PC-3 (cell line): ENCODE measurements at regions not wholly inside any gene's neighbourhood (a gene's known extent, or its start where the extent isn't known, plus 50 kb on each side); places are given as distances from the start of the nearest gene placed in this dataset.

Experiments used
- EZH2 ChIP-seq: fragments of 300-600 bp; sonication (generic); IDR thresholded peaks from one replicate; pipeline ENCODE4 v1.6.1; 2017; ENCODE audit warnings: antibody characterized with exemption, mild to moderate bottlenecking, low read length; ENCODE audit not compliant: unreplicated experiment
- EZH2phosphoT487 ChIP-seq: fragments of 300-600 bp; sonication (generic); IDR thresholded peaks from 2 replicates; pipeline ENCODE4 v1.6.1; 2018; ENCODE audit warnings: mild to moderate bottlenecking, antibody characterized with exemption, low read length, borderline replicate concordance
- TF ChIP-seq, protein P1 (sequence below): fragments of 300-600 bp; sonication (generic); conservative IDR thresholded peaks from 2 replicates; pipeline ENCODE4 v1.5.1; 2017; ENCODE audit warnings: antibody characterized with exemption, low read depth, mild to moderate bottlenecking, low read length

DNA sequence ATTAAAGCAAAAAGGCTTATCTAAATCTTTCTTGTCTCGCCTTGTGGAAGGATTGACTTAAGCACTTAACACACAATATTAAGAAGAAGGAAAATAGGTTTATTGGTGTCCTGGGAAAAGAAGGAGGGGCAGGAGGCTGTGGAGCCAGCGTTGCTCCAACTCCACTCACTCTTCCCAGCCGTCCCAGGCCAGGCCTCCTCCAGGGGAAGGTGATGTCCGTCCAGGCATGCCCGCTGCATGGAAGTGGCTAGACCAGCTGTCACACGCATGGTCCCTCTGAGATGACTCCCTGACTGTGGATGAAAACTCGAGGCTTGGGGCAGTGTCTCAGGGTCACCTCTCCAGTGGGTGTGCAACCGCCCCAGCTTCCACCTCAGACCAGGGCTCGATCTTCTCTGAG is 281.1 kb downstream of the GALR1 start:
- TF ChIP-seq, protein P1, sequence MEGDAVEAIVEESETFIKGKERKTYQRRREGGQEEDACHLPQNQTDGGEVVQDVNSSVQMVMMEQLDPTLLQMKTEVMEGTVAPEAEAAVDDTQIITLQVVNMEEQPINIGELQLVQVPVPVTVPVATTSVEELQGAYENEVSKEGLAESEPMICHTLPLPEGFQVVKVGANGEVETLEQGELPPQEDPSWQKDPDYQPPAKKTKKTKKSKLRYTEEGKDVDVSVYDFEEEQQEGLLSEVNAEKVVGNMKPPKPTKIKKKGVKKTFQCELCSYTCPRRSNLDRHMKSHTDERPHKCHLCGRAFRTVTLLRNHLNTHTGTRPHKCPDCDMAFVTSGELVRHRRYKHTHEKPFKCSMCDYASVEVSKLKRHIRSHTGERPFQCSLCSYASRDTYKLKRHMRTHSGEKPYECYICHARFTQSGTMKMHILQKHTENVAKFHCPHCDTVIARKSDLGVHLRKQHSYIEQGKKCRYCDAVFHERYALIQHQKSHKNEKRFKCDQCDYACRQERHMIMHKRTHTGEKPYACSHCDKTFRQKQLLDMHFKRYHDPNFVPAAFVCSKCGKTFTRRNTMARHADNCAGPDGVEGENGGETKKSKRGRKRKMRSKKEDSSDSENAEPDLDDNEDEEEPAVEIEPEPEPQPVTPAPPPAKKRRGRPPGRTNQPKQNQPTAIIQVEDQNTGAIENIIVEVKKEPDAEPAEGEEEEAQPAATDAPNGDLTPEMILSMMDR: no peak
- TF ChIP-seq EZH2phosphoT487: no peak
- TF ChIP-seq EZH2: no peak
